RWPE2 (cell line): ENCODE measurements at regions not wholly inside any gene's neighbourhood (a gene's known extent, or its start where the extent isn't known, plus 50 kb on each side); places are given as distances from the start of the nearest gene placed in this dataset.

Source experiments
- ATAC-seq: fragments of 200-7000 bp; cut with Tn5 transposase; 3 replicates; pipeline ENCODE4 v1.9.1; 2021; ENCODE audit warnings: low read depth
- DNase-seq: peaks from one replicate; pipeline ENCODE4 v3.0.0-alpha.2; 2020; ENCODE audit warnings: low spot score
- H3K27ac ChIP-seq: fragments of 450-650 bp; 2 replicates; pipeline ENCODE4 v1.5.1; 2017; ENCODE audit warnings: mild to moderate bottlenecking; ENCODE audit not compliant: poor library complexity, severe bottlenecking
- H3K27me3 ChIP-seq: fragments of 250-450 bp; sonication (Bioruptor Pico); 2 replicates; pipeline ENCODE4 v1.5.1; 2021; ENCODE audit warnings: mild to moderate bottlenecking, moderate library complexity; ENCODE audit not compliant: insufficient read depth, poor library complexity, severe bottlenecking
- H3K36me3 ChIP-seq: fragments of 250-450 bp; sonication (Bioruptor Pico); 2 replicates; pipeline ENCODE4 v1.5.1; 2020; ENCODE audit warnings: low read depth, mild to moderate bottlenecking, moderate library complexity
- H3K4me1 ChIP-seq: fragments of 250-450 bp; sonication (Bioruptor Pico); 2 replicates; pipeline ENCODE4 v1.5.1; 2021; ENCODE audit warnings: mild to moderate bottlenecking, moderate library complexity; ENCODE audit not compliant: insufficient read depth, poor library complexity, severe bottlenecking
- H3K4me3 ChIP-seq: fragments of 250-450 bp; sonication (Bioruptor Pico); 2 replicates; pipeline ENCODE4 v1.5.1; 2021; ENCODE audit warnings: mild to moderate bottlenecking, moderate library complexity; ENCODE audit not compliant: severe bottlenecking
- H3K9me3 ChIP-seq: fragments of 250-450 bp; sonication (Bioruptor Pico); 2 replicates; pipeline ENCODE4 v1.5.1; 2021; ENCODE audit warnings: mild to moderate bottlenecking, moderate library complexity; ENCODE audit not compliant: severe bottlenecking
- TF ChIP-seq, protein P1 (sequence below): fragments of 450-650 bp; IDR thresholded peaks from one replicate; pipeline ENCODE4 v1.5.1; 2017; ENCODE audit warnings: mild to moderate bottlenecking, moderate library complexity; ENCODE audit not compliant: poor library complexity, severe bottlenecking

DNA sequence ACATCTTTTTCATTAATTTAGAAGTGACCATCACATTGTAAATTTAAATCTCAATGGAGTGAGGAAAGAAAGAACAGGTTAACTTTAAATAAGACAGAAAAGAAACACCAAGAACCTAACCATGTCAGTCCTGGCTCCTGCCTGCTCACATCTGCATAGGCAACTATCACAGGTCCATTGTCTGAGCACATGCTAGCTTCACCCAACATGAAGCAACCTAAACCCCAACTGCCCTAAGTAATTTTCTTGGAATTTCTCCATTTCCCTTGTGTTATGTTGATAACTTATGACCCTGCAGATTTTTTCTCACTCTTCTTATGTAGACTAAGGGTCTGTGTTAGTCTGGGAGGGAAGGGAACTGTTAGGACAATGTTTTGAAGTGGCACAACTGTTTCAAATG lies 2205.8 kb upstream of the ACO1 start:
- no peaks in the 10 kb centered on the region for H3K36me3 ChIP-seq
- H3K27me3 ChIP-seq: no peaks in the 10 kb centered on the region
- H3K4me1 ChIP-seq: no peaks in the 10 kb centered on the region
- no peak overlapping the region for H3K4me3 ChIP-seq
- H3K9me3 ChIP-seq: no peaks in the 10 kb centered on the region
- DNase-seq: no peak
- TF ChIP-seq, protein P1, sequence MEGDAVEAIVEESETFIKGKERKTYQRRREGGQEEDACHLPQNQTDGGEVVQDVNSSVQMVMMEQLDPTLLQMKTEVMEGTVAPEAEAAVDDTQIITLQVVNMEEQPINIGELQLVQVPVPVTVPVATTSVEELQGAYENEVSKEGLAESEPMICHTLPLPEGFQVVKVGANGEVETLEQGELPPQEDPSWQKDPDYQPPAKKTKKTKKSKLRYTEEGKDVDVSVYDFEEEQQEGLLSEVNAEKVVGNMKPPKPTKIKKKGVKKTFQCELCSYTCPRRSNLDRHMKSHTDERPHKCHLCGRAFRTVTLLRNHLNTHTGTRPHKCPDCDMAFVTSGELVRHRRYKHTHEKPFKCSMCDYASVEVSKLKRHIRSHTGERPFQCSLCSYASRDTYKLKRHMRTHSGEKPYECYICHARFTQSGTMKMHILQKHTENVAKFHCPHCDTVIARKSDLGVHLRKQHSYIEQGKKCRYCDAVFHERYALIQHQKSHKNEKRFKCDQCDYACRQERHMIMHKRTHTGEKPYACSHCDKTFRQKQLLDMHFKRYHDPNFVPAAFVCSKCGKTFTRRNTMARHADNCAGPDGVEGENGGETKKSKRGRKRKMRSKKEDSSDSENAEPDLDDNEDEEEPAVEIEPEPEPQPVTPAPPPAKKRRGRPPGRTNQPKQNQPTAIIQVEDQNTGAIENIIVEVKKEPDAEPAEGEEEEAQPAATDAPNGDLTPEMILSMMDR: no peak
- H3K27ac ChIP-seq: no peak overlapping the region
- ATAC-seq: no peak

DNA sequence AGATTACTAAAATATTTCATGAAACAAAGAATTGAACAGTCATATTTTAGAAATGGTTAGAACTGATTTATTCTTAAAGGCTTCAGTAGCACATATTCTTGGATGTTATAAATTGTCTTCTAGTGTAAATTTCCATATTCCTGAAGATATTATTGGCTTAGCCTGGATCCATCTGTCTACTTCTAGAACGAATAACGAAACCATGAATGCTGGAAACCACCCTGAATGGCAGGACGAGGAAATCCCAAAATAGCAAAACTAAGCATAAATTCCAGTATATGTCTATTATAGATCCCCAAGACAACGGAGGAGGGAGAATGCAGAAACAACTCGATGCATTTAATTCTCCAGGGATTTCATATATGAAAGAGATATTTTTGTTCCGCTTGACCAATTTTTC lies 2191.0 kb upstream of the ACO1 start:
- H3K27ac ChIP-seq: no peak overlapping the region
- TF ChIP-seq, protein P1: no peak

DNA sequence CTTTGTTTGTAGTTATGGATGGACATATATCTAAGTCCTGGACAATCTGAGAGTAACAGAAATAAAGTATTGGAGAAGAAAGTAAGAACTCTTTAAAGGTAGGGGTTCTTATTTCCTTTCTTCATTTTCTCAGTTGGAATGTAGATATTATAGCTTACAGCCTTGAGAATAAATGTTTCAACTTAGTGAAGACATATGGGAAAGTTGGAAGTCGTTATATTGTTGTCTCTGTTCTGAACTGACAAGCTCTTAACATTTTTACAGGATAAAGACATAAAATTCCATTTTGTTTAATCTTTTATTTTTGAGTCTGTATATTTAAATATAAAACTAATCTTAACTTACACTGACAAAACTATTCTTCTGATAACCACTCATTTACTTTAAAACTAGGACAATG lies 2187.5 kb upstream of the ACO1 start:
- TF ChIP-seq, protein P1: no peak
- no peaks in the 10 kb centered on the region for H3K9me3 ChIP-seq
- DNase-seq: no peak
- H3K4me1 ChIP-seq: no peaks in the 10 kb centered on the region
- H3K4me3 ChIP-seq: no peak overlapping the region
- no peaks in the 10 kb centered on the region for H3K36me3 ChIP-seq
- H3K27ac ChIP-seq: no peak overlapping the region
- no peaks in the 10 kb centered on the region for H3K27me3 ChIP-seq
- ATAC-seq: no peak

More for the DNA sequence above, 2191.0 kb upstream of the ACO1 start:
- no peaks in the 10 kb centered on the region for H3K9me3 ChIP-seq
- H3K27me3 ChIP-seq: no peaks in the 10 kb centered on the region
- H3K4me1 ChIP-seq: no peaks in the 10 kb centered on the region
- DNase-seq (no peak), ATAC-seq (no peak)
- no peak overlapping the region for H3K4me3 ChIP-seq
- no peaks in the 10 kb centered on the region for H3K36me3 ChIP-seq

DNA sequence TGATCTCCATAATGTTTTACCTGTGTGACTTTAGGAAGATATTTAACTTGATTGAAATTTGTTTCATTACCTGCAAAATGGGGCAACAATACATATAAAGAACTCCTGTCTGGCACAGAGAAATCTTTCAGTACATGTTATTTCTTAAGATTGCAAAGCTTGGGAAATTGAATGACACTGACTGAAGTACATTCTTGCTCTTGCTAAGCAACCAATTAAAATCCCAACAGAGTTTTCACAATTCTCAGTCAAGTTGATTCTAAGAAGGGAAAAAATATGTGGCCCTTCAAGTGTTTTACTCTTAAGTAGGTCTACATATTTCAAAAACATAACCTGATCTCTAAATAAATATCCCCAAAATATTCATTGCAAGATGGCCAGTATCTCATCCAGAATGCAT lies 2187.0 kb upstream of the ACO1 start:
- Histone ChIP-seq H3K9me3 (no peaks in the 10 kb centered on the region), H3K4me3 (no peak overlapping the region), H3K27me3 (no peaks in the 10 kb centered on the region), H3K4me1 (no peaks in the 10 kb centered on the region), H3K27ac (no peak overlapping the region), H3K36me3 (no peaks in the 10 kb centered on the region)
- TF ChIP-seq, protein P1: no peak
- ATAC-seq (no peak), DNase-seq (no peak)

DNA sequence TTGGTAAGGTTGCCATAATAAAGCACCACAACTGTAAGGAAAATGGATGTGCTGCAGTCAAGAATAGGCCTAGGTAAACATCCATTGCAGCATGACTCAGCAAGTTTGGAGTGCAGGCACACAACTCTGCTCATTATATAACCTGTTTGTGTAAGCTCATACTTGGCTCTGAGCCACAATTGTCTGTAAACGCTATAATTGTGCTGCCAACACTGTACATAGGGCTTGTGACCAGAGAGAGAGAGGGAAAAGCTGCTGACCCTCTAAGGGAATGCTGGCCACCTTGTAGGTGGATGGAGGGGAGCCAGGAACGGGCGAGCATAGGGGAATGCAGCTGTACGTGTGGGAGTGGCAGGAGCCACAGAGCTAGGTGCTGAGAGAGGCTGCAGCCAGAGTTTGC lies 2186.5 kb upstream of the ACO1 start:
- H3K27me3 ChIP-seq: no peaks in the 10 kb centered on the region
- no peak overlapping the region for H3K4me3 ChIP-seq
- no peaks in the 10 kb centered on the region for H3K36me3 ChIP-seq
- TF ChIP-seq, protein P1: no peak
- DNase-seq: no peak
- H3K27ac ChIP-seq: no peak overlapping the region
- no peak for ATAC-seq
- no peaks in the 10 kb centered on the region for H3K9me3 ChIP-seq
- no peaks in the 10 kb centered on the region for H3K4me1 ChIP-seq
